Prostate gland (tissue), 2 donors: ENCODE measurements at regions not wholly inside any gene's neighbourhood (a gene's known extent, or its start where the extent isn't known, plus 50 kb on each side); places are given as distances from the start of the nearest gene placed in this dataset.

Source experiments
- DNase-seq: peaks from one replicate; pipeline ENCODE4 v3.0.0-alpha.2; 2019; ENCODE audit warnings: low spot score
- H3K27ac ChIP-seq, 2 donors: fragments of 200-600 bp; sonication (generic); 2 replicates each; pipeline ENCODE4 v1.5.1; 2017 to 2019
- H3K27me3 ChIP-seq: fragments of 200-600 bp; sonication (generic); replicated peaks from 2 replicates; pipeline ENCODE4 v1.5.1; 2019; ENCODE audit not compliant: insufficient read depth
- H3K36me3 ChIP-seq, 2 donors: fragments of 200-600 bp; sonication (generic); 1 replicate in 1 of 2; 2 replicates in 1 of 2; pipeline versions ENCODE4 v1.5.1 to v1.8.1; 2017 to 2019
- H3K4me1 ChIP-seq: fragments of 200-600 bp; sonication (generic); replicated peaks from 2 replicates; pipeline ENCODE4 v1.5.1; 2019
- H3K4me3 ChIP-seq, 2 donors: fragments of 200-600 bp; sonication (generic); 2 replicates each; pipeline ENCODE4 v1.5.1; 2017 to 2019
- H3K9me3 ChIP-seq: fragments of 200-600 bp; sonication (generic); 2 replicates; pipeline ENCODE4 v1.5.1; 2017
- POLR2A ChIP-seq: fragments of 450-650 bp; IDR thresholded peaks from one replicate; pipeline ENCODE4 v1.6.1; 2016; ENCODE audit warnings: antibody characterized with exemption, mild to moderate bottlenecking
- POLR2AphosphoS5 ChIP-seq: sonication (generic); formaldehyde crosslinking; IDR thresholded peaks from one replicate; pipeline ENCODE4 v1.6.1; 2017; ENCODE audit warnings: antibody characterized with exemption
- WGBS: methylation state at CpG from one replicate; pipeline ENCODE4 v1.1.5; 2018; 5-methylcytosine and 5-hydroxymethylcytosine counted together
- intact Hi-C: fragments of 100-400 bp; cut with DNase I; formaldehyde crosslinking; loops from one replicate; pipeline ENCODE4 v1.14.2; 2022
- TF ChIP-seq, protein P1 (sequence below), 4 experiments: fragments of 200-600 bp in 2 of 4; fragments of 450-650 bp in 2 of 4; sonication (generic) in 2 of 4; IDR thresholded peaks; 1 replicate in 3 of 4; 2 replicates in 1 of 4; pipeline ENCODE4 v1.5.1; 2016 to 2019; ENCODE audit warnings: antibody characterized with exemption in 4 of 4, mild to moderate bottlenecking in 2 of 4, moderate library complexity in 2 of 4

DNA sequence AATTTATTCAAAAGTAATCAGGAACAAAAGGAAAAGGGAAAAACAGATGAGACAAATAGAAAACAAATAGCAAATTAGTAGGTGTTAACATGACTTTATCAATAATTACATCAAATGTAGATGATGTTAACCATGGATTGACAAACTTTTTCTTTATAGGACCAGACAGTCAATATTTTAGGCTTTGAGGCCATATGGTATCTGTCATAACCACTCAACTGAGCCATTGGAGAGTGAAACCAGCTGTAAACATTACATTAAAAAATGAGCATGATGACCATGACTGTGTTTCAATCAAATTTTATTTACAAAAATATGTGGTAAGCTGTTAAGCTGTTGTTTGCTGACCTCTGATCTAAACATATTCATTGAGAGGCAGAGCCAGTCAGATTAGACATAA lies 118.5 kb upstream of the NWD2 start:
- no peak overlapping the region for H3K4me3 ChIP-seq
- no peaks in the 10 kb centered on the region for H3K36me3 ChIP-seq
- intact Hi-C loops, result no loop called here
- no peak overlapping the region for H3K27ac ChIP-seq
- no peak for DNase-seq
- H3K4me1 ChIP-seq, result no peaks in the 10 kb centered on the region
- H3K27me3 ChIP-seq, result no peaks in the 10 kb centered on the region
- H3K9me3 ChIP-seq, result no peaks in the 10 kb centered on the region
- TF ChIP-seq POLR2AphosphoS5 (no peak), POLR2A (no peak)
- TF ChIP-seq, protein P1, sequence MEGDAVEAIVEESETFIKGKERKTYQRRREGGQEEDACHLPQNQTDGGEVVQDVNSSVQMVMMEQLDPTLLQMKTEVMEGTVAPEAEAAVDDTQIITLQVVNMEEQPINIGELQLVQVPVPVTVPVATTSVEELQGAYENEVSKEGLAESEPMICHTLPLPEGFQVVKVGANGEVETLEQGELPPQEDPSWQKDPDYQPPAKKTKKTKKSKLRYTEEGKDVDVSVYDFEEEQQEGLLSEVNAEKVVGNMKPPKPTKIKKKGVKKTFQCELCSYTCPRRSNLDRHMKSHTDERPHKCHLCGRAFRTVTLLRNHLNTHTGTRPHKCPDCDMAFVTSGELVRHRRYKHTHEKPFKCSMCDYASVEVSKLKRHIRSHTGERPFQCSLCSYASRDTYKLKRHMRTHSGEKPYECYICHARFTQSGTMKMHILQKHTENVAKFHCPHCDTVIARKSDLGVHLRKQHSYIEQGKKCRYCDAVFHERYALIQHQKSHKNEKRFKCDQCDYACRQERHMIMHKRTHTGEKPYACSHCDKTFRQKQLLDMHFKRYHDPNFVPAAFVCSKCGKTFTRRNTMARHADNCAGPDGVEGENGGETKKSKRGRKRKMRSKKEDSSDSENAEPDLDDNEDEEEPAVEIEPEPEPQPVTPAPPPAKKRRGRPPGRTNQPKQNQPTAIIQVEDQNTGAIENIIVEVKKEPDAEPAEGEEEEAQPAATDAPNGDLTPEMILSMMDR (IDR thresholded peaks at IDR 0.05), result no peak

DNA sequence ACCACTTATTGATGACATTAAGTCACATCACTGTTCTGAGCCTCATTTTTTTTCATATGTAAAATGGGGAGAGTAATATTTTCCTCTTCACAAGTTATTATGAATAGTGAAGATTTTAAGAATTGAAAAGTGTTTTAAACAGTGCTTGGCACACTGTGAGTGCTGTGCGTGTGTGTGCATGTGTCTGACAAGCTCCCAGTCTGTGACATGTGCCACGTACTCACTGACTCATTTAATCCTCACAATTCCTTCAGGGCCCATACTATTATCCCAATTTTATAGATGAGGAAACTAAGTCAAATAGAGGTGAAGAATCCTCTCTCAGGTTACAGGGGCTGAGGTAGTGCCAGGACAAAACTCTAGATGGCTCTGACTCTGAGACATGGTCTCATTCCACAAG lies 114.1 kb upstream of the NWD2 start:
- WGBS, result 60% methylated on average over 2 of the region's 2 CpGs
- Histone ChIP-seq H3K27ac (no peak overlapping the region), H3K36me3 (no peaks in the 10 kb centered on the region), H3K27me3 (no peaks in the 10 kb centered on the region), H3K4me3 (no peak overlapping the region), H3K4me1 (no peaks in the 10 kb centered on the region), H3K9me3 (no peaks in the 10 kb centered on the region)
- TF ChIP-seq POLR2A (no peak), POLR2AphosphoS5 (no peak)
- TF ChIP-seq, protein P1 (IDR thresholded peaks at IDR 0.05), result no peak
- no peak for DNase-seq
- intact Hi-C loops, result no loop called here

DNA sequence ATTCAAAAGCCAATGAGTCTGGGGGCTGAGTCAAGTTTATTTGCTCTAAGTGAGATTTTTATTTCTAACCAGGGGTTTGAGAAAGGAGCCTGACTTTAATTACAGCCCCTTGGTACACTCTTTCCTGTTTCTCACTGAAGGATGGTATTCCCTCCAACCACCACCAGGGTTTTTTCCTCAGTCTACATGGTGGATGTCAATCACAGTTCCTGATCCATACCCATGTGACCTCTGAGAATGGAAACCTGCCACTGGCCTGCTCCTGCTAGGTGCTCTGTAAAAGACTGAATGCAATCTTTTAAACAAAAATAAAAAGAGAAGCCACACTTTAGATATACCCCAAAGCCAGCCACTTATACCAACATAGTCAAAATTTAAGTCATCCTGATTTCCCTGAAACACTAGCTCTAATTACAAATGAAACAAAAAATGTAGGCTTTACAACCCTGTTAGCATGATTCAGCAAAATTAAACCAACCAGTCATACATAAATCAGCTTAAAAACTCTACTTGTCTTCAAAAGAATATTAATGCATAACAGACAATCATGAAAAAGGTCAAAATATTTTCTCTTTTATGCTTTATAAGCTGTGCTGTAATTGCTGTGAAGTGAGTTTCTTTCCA lies 112.1 kb upstream of the NWD2 start:
- intact Hi-C loops, result no loop called here
- no peak for DNase-seq
- H3K4me3 ChIP-seq, result no peak overlapping the region
- H3K9me3 ChIP-seq, result no peaks in the 10 kb centered on the region
- no peaks in the 10 kb centered on the region for H3K36me3 ChIP-seq
- H3K27ac ChIP-seq, result no peak overlapping the region
- no peaks in the 10 kb centered on the region for H3K4me1 ChIP-seq
- no peaks in the 10 kb centered on the region for H3K27me3 ChIP-seq
- TF ChIP-seq POLR2AphosphoS5 (no peak), POLR2A (no peak)
- TF ChIP-seq, protein P1 (IDR thresholded peaks at IDR 0.05), result no peak

DNA sequence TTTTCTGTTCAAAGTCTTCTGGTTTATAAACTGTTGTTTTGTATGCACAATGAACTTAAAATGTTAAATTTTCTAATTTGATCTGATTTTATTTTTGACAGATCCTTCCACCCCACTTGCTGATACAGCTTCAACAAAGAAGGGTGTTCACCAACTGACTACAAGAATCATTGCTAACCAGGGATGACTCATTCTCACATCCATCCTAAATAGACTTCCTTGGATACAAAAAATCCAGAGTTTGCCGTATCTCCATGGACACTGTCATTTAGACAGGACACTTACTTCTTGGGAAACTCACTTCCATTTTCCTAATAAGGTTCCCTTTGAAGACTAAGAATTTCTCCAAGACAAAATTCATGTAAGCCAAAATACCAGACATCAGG lies 111.6 kb upstream of the NWD2 start:
- Histone ChIP-seq H3K9me3 (no peaks in the 10 kb centered on the region), H3K27ac (no peak overlapping the region), H3K36me3 (no peaks in the 10 kb centered on the region), H3K4me1 (no peaks in the 10 kb centered on the region), H3K4me3 (no peak overlapping the region), H3K27me3 (no peaks in the 10 kb centered on the region)
- no peak for DNase-seq
- intact Hi-C loops, result no loop called here
- TF ChIP-seq POLR2AphosphoS5, result no peak
- WGBS, result 88% methylated on average over 1 of the region's 1 CpG

DNA sequence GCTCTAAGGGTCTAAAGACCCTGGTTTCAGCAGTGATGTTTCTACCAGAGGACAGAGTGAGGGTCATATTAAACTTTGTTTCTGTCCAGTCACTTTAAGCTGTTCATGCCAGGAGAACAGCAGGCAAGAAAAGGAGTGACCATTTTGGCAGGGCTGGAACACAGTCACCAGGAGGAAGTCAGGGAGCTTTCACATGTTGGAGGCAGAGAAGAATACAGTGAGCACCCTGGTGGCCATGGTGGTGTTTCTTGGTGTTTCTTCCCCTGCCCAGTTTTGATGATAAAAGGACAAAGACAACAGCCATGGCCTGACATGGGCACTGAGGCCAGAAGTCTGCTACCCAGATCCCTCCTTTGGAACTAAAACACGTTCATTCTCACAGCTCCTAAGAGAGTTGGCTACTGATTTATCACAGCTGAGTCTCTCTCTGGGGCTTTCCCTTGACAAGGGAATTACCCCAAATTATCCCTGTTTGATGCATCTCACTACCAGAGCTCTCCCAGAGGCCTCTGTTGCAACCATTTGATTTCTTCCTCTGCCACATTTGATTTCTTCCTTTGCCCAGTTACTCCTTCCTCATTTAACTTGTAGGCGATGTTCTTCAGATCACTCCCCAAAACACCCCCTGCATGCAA lies 106.4 kb upstream of the NWD2 start:
- 75% methylated on average over 2 of the region's 2 CpGs for WGBS
- Histone ChIP-seq H3K36me3 (no peaks in the 10 kb centered on the region), H3K4me1 (no peaks in the 10 kb centered on the region), H3K27me3 (no peaks in the 10 kb centered on the region), H3K4me3 (no peak overlapping the region), H3K9me3 (no peaks in the 10 kb centered on the region), H3K27ac (no peak overlapping the region)
- DNase-seq, result no peak
- TF ChIP-seq, protein P1 (IDR thresholded peaks at IDR 0.05), result no peak
- no peak for TF ChIP-seq POLR2AphosphoS5
- no peak for TF ChIP-seq POLR2A
- intact Hi-C loops, result no loop called here
